Neural cell (in vitro differentiated cells): ENCODE measurements at regions not wholly inside any gene's neighbourhood (a gene's known extent, or its start where the extent isn't known, plus 50 kb on each side); places are given as distances from the start of the nearest gene placed in this dataset.

Experiments
- H2AFZ ChIP-seq: fragments of 200-600, 300-800 bp; sonication (generic), shearing (Covaris generic); 2 replicates; pipeline ENCODE4 v1.6.0; 2014; ENCODE audit warnings: low read depth, mild to moderate bottlenecking, antibody characterized with exemption, low read length, moderate library complexity
- H3F3A ChIP-seq: fragments of 200-600 bp; shearing (Covaris generic); 2 replicates; pipeline ENCODE4 v1.6.1; 2016; ENCODE audit warnings: mild to moderate bottlenecking, moderate library complexity, mixed read lengths, antibody characterized with exemption, low read length; ENCODE audit not compliant: insufficient read depth, poor library complexity, severe bottlenecking
- H3K27ac ChIP-seq: fragments of 200-600, 300-800 bp; sonication (generic), shearing (Covaris generic); 2 replicates; pipeline ENCODE4 v1.5.1; 2014; ENCODE audit warnings: mild to moderate bottlenecking, low read length, moderate library complexity
- H3K27me3 ChIP-seq: fragments of 300-800, 200-600 bp; sonication (generic), shearing (Covaris generic); 2 replicates; pipeline ENCODE4 v1.6.0; 2014; ENCODE audit warnings: mild to moderate bottlenecking, low read depth, low read length, moderate library complexity; ENCODE audit not compliant: insufficient read depth
- H3K36me3 ChIP-seq: fragments of 300-800, 200-600 bp; sonication (generic), shearing (Covaris generic); 2 replicates; pipeline ENCODE4 v1.5.1; 2014; ENCODE audit warnings: mild to moderate bottlenecking, antibody characterized with exemption, low read length, moderate library complexity; ENCODE audit not compliant: insufficient read depth
- H3K4me2 ChIP-seq: fragments of 300-800, 200-600 bp; sonication (generic), shearing (Covaris generic); 2 replicates; pipeline ENCODE4 v1.6.0; 2014; ENCODE audit warnings: mild to moderate bottlenecking, low read length
- H3K4me3 ChIP-seq: fragments of 300-800, 200-600 bp; sonication (generic), shearing (Covaris generic); 2 replicates; pipeline ENCODE4 v1.5.1; 2014; ENCODE audit warnings: mild to moderate bottlenecking, low read length, moderate library complexity
- H3K79me2 ChIP-seq: fragments of 200-600 bp; shearing (Covaris generic); replicated peaks from 2 replicates; pipeline ENCODE4 v1.6.0; 2014; ENCODE audit warnings: mild to moderate bottlenecking, low read length, moderate library complexity; ENCODE audit not compliant: insufficient read depth
- H3K9ac ChIP-seq: fragments of 300-800, 200-600 bp; sonication (generic), shearing (Covaris generic); 2 replicates; pipeline ENCODE4 v1.6.1; 2016; ENCODE audit warnings: mild to moderate bottlenecking, low read length, mixed read lengths
- H3K9me2 ChIP-seq: fragments of 200-600 bp; shearing (Covaris generic); 2 replicates; pipeline ENCODE4 v1.6.1; 2016; ENCODE audit warnings: mild to moderate bottlenecking, low read length, mixed read lengths; ENCODE audit not compliant: insufficient read depth
- H3K9me3 ChIP-seq: fragments of 200-600, 300-800 bp; sonication (generic), shearing (Covaris generic); 2 replicates; pipeline ENCODE4 v1.6.1; 2016; ENCODE audit warnings: mild to moderate bottlenecking, mixed run types, low read length, moderate library complexity, mixed read lengths
- H4K20me1 ChIP-seq: fragments of 200-600 bp; shearing (Covaris generic); 2 replicates; pipeline ENCODE4 v1.6.1; 2016; ENCODE audit warnings: mild to moderate bottlenecking, mixed run types; ENCODE audit not compliant: insufficient read depth
- EP300 ChIP-seq: fragments of 450-650 bp; conservative IDR thresholded peaks from 2 replicates; pipeline ENCODE4 v1.6.1; 2014; ENCODE audit warnings: antibody characterized with exemption, mild to moderate bottlenecking, moderate library complexity; ENCODE audit not compliant: poor library complexity, severe bottlenecking
- EZH2 ChIP-seq: fragments of 200-600, 300-800 bp; shearing (Covaris generic), sonication (generic); IDR thresholded peaks from 2 replicates; pipeline ENCODE4 v1.6.1; 2014; ENCODE audit warnings: antibody characterized with exemption, low read length, borderline replicate concordance, mild to moderate bottlenecking; ENCODE audit not compliant: insufficient read depth, poor library complexity, severe bottlenecking
- MXI1 ChIP-seq: fragments of 450-650 bp; conservative IDR thresholded peaks from 2 replicates; pipeline ENCODE4 v1.6.1; 2014; ENCODE audit warnings: antibody characterized with exemption, mild to moderate bottlenecking; ENCODE audit not compliant: poor library complexity, severe bottlenecking
- POLR2AphosphoS5 ChIP-seq: IDR thresholded peaks from 2 replicates; pipeline ENCODE4 v1.6.1; 2012
- RAD21 ChIP-seq: fragments of 450-650 bp; conservative IDR thresholded peaks from 2 replicates; pipeline ENCODE4 v1.6.1; 2014; ENCODE audit warnings: antibody characterized with exemption, mild to moderate bottlenecking, moderate library complexity
- SMC3 ChIP-seq: fragments of 450-650 bp; conservative IDR thresholded peaks from 2 replicates; pipeline ENCODE4 v1.6.1; 2014; ENCODE audit warnings: antibody characterized with exemption, mild to moderate bottlenecking, moderate library complexity; ENCODE audit not compliant: poor library complexity
- TAF1 ChIP-seq: IDR thresholded peaks from 2 replicates; pipeline ENCODE4 v1.6.1; 2012; ENCODE audit warnings: low read depth
- TF ChIP-seq, protein P1 (sequence below): IDR thresholded peaks from 2 replicates; pipeline ENCODE4 v1.6.1; 2012; ENCODE audit warnings: borderline replicate concordance
- TF ChIP-seq, protein P2 (sequence below): fragments of 450-650 bp; IDR thresholded peaks from 2 replicates; pipeline ENCODE4 v1.5.1; 2014; ENCODE audit warnings: antibody characterized with exemption, mild to moderate bottlenecking, moderate library complexity; ENCODE audit not compliant: poor library complexity, severe bottlenecking

DNA sequence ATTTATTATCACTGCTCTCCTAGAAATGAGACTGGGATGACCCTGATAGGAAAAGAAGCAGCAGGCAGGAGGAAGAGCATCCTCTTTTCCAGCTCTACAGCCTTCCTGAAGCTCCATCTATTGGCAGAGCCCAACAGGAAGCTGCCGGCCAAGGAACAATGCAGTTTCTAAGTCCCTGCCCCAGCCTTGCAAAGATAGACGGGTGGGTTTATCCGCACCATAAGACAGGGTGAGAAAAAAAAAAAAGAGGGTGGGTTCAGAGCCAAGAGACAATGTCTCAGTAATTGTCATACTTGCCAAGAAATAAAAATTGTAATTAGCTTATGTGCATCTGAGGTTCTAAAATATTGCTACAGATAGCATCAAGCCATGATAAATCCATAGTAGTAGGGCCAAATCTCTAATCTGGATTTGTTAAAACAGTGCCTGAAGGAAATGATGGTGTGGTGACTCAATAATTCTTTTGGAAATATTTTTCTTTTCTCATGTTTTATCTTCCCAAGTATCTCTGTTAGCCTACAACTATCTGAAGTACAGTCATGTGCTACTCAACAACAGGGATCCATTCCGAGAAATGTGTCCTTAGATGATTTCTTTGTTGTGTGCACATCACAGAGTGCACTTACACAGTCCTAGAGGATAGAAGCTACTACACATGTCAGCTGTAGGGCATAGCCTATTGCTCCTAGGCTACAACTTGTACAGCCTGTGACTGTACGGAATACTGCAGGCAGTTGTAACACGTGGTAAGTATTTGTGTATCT, 242.9 kb upstream of the CXCL12 start:
- no peak overlapping the region for H3K27ac ChIP-seq
- H3K4me2 ChIP-seq = no peak overlapping the region
- H3F3A ChIP-seq = no peaks in the 10 kb centered on the region
- H3K79me2 ChIP-seq = no peaks in the 10 kb centered on the region
- TF ChIP-seq TAF1 (no peak), POLR2AphosphoS5 (no peak), SMC3 (no peak)
- H4K20me1 ChIP-seq = no peaks in the 10 kb centered on the region
- no peaks in the 10 kb centered on the region for H3K9me2 ChIP-seq
- no peaks in the 10 kb centered on the region for H3K9me3 ChIP-seq
- no peak overlapping the region for H3K9ac ChIP-seq
- no peak overlapping the region for H2AFZ ChIP-seq
- no peak overlapping the region for H3K4me3 ChIP-seq
- no peaks in the 10 kb centered on the region for H3K36me3 ChIP-seq
- no peaks in the 10 kb centered on the region for H3K27me3 ChIP-seq

DNA sequence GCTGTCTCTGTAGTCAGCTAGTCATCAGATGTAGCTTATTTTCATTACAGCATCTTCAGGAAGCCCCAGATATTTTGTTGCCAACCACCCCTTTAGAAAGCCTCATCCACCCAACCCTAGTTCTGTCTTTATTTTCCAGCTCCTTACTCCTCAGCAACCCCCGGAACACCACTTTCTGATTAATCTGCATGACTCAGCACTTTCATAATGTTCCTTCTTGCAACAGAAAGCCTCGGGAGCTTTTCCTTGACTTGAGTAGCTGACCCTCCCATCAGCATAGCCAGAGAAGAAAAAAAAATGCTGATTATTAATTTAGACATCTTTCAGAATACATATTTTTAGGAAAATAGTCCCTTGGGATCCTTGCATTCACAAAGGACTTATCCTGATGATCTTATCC, 244.0 kb upstream of the CXCL12 start:
- Histone ChIP-seq H3K27ac (no peak overlapping the region), H3K9ac (no peak overlapping the region), H4K20me1 (no peaks in the 10 kb centered on the region), H3K9me2 (no peaks in the 10 kb centered on the region), H3K36me3 (no peaks in the 10 kb centered on the region), H2AFZ (no peak overlapping the region), H3K4me3 (no peak overlapping the region), H3K79me2 (no peaks in the 10 kb centered on the region), H3F3A (no peaks in the 10 kb centered on the region), H3K9me3 (no peaks in the 10 kb centered on the region), H3K27me3 (no peaks in the 10 kb centered on the region), H3K4me2 (no peak overlapping the region)
- TF ChIP-seq RAD21 (no peak), POLR2AphosphoS5 (no peak)

DNA sequence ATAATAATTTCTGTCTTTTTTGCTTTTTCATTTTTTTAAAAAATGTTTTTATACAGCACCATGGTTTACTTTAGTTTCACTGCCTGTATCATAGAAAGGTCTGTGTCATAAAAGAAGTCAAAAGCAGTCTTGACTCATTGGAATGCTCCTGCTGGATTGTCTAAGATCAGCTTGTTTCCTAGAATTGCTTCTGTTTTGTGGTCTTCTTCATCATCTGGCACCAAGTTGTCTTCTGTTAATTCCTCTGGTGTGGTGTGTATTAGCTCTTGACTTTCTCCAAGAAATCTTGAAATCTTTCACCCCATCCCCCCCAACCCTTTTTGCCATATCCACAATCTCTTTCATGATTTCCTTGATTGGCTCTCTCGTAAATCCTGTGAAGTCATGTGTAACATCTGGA, 250.3 kb upstream of the CXCL12 start:
- Histone ChIP-seq H3K9me3 (no peaks in the 10 kb centered on the region), H3K27me3 (no peaks in the 10 kb centered on the region), H2AFZ (no peak overlapping the region)

More for the DNA sequence above, 250.3 kb upstream of the CXCL12 start:
- Histone ChIP-seq H3K27ac (no peak overlapping the region), H3K4me2 (no peak overlapping the region), H4K20me1 (no peaks in the 10 kb centered on the region), H3K79me2 (no peaks in the 10 kb centered on the region), H3K9me2 (no peaks in the 10 kb centered on the region), H3K4me3 (no peak overlapping the region), H3K36me3 (no peaks in the 10 kb centered on the region), H3F3A (no peaks in the 10 kb centered on the region), H3K9ac (no peak overlapping the region)
- TF ChIP-seq POLR2AphosphoS5 = no peak
- TF ChIP-seq, protein P1, sequence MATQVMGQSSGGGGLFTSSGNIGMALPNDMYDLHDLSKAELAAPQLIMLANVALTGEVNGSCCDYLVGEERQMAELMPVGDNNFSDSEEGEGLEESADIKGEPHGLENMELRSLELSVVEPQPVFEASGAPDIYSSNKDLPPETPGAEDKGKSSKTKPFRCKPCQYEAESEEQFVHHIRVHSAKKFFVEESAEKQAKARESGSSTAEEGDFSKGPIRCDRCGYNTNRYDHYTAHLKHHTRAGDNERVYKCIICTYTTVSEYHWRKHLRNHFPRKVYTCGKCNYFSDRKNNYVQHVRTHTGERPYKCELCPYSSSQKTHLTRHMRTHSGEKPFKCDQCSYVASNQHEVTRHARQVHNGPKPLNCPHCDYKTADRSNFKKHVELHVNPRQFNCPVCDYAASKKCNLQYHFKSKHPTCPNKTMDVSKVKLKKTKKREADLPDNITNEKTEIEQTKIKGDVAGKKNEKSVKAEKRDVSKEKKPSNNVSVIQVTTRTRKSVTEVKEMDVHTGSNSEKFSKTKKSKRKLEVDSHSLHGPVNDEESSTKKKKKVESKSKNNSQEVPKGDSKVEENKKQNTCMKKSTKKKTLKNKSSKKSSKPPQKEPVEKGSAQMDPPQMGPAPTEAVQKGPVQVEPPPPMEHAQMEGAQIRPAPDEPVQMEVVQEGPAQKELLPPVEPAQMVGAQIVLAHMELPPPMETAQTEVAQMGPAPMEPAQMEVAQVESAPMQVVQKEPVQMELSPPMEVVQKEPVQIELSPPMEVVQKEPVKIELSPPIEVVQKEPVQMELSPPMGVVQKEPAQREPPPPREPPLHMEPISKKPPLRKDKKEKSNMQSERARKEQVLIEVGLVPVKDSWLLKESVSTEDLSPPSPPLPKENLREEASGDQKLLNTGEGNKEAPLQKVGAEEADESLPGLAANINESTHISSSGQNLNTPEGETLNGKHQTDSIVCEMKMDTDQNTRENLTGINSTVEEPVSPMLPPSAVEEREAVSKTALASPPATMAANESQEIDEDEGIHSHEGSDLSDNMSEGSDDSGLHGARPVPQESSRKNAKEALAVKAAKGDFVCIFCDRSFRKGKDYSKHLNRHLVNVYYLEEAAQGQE = no peak
- TF ChIP-seq RAD21 = no peak
- TF ChIP-seq EZH2 = no peak
- TF ChIP-seq EP300 = no peak
- no peak for TF ChIP-seq TAF1
- TF ChIP-seq, protein P2, sequence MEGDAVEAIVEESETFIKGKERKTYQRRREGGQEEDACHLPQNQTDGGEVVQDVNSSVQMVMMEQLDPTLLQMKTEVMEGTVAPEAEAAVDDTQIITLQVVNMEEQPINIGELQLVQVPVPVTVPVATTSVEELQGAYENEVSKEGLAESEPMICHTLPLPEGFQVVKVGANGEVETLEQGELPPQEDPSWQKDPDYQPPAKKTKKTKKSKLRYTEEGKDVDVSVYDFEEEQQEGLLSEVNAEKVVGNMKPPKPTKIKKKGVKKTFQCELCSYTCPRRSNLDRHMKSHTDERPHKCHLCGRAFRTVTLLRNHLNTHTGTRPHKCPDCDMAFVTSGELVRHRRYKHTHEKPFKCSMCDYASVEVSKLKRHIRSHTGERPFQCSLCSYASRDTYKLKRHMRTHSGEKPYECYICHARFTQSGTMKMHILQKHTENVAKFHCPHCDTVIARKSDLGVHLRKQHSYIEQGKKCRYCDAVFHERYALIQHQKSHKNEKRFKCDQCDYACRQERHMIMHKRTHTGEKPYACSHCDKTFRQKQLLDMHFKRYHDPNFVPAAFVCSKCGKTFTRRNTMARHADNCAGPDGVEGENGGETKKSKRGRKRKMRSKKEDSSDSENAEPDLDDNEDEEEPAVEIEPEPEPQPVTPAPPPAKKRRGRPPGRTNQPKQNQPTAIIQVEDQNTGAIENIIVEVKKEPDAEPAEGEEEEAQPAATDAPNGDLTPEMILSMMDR = no peak
- TF ChIP-seq SMC3 = no peak
- TF ChIP-seq MXI1 = no peak
